IPS DF 4.7 (cell line): ENCODE measurements at regions not wholly inside any gene's neighbourhood (a gene's known extent, or its start where the extent isn't known, plus 50 kb on each side); places are given as distances from the start of the nearest gene placed in this dataset.
A peak's percentile ranks its signal among the peaks of the same experiment; 100 is the strongest.
"Not testable (repeated sequence)": the region's sequence is repeated elsewhere in the genome, so short reads cannot be mapped to it uniquely, and the experiment has no call there.

ENCODE experiments used
- DNase-seq: peaks from one replicate; pipeline ENCODE4 v3.0.0-alpha.2; 2013; ENCODE audit warnings: low spot score; ENCODE audit errors: extremely low read depth

GRCh38 chr13:111614613-111615012 lies 294.2 kb downstream of the TEX29 start:
- DNase-seq, result no peak

GRCh38 chr13:111616203-111616602 lies 295.8 kb downstream of the TEX29 start:
- DNase-seq, result no peak

GRCh38 chr13:111620166-111620565 lies 299.7 kb downstream of the TEX29 start:
- DNase-seq, result no peak

DNA sequence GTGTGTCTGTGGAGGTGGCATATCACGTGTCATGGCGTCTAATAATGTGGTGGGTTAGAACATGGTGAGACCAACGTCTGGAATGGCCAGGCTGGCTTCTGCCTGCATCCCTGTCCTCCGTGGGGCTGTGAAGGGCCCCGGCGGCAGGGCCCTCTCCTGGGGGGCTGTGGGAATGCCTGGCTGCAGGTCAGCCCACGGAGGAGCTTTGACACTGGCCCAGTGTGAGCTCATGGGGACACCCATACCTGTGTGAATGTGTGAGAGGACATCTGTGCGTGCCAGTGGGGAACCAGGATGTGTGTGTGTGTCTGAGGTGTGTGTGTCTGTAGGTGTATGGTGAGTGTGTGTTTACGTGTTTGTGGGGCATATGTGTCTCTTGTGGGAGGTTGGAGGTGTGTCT lies 300.1 kb downstream of the TEX29 start:
- DNase-seq, result no peak

- DNase-seq, result no peak
These were observed 300.7 kb downstream of the TEX29 start for GRCh38 chr13:111621164-111621563.

DNA sequence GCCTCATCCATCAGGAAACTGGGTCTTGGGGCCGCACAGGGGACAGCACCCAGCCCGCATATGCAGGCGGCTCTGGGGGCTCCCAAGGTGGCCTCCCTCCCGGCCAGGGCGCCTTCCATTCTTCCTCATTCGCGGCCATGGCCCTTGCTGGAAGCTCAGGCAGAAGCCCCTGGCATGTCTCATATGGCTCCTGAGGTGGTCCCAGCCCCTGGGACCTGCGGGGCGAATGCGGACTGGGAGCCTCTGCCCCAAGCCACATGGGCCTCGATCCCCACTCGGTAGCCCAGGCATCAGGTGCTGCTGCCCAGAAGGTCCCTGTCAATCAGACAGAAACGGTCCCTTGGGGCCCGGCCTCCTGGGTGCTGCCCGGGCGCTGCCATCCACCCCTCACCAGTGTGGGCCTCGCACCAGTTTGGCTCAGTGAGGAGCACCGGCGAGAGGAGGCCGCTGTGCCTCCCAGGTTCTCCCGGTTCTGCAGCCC lies 301.6 kb downstream of the TEX29 start:
- no peak for DNase-seq

DNA sequence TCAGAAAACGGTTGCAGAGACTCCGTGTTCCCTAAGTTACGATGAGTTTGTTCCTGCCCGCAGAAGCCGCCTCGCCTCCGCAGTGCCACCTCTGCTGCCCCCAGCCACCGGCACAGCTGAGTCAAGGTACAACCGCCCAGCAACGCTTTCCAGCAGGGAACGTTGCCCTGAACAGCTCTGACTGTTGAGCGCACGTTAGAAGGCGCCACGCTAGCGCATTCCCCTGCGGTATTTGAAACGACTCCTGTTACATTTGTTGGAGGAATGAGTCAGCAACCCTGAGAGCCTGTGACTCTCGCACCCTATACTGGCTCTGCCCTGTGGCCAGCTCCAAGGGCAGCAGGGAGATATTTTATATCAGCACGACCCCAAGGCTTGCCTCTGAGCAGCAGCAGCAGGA lies 302.8 kb downstream of the TEX29 start:
- DNase-seq, result no peak

- no peak for DNase-seq
These were observed 303.5 kb downstream of the TEX29 start for GRCh38 chr13:111623743-111624505.

- DNase-seq, result no peak
These were observed 305.3 kb downstream of the TEX29 start for GRCh38 chr13:111625526-111626315.

- DNase-seq, result no peak
These were observed 306.2 kb downstream of the TEX29 start for GRCh38 chr13:111626371-111627305.

DNA sequence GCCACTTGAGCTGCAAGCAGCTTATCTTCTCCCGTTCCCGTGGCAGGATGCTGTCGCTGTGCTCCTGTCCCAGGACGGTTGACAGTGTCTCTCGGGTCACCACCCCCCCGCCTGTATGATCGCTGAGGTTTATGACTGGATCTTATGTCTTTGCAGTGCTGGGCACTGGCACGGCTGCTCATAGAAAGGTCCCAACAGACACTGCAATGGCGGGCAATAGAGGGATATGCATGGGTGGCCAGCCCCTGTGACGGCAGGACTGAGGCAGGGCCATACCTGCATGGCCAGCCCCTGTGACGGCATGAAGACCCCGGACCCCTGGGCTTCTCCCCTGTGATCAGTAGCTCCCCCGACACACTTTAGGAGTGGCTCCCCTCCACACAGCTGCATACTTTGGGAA lies 307.2 kb downstream of the TEX29 start:
- DNase-seq, result no peak

- no peak for DNase-seq
These were observed 308.6 kb downstream of the TEX29 start for GRCh38 chr13:111629016-111629415.

- DNase-seq, result no peak
These were observed 309.0 kb downstream of the TEX29 start for GRCh38 chr13:111629457-111629856.

DNA sequence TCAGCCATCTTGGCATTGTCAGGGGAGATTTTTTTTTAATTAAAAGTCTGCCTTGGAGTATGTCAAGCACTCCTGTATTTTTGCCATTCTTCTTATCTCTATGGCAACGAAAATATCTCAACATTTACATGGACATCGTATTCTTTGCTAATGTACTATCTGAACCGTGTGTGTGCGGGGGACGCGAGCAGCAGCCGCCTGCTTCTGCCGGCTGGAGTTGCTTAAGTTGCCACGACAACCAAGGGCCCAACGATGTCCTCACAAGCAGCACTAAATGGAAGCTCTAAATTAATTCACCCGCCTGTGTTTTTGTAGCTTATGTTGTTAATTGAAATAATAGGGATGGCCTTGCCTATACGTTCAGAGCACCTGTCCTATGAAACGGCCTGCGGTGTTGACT lies 309.5 kb downstream of the TEX29 start:
- DNase-seq, result no peak

DNA sequence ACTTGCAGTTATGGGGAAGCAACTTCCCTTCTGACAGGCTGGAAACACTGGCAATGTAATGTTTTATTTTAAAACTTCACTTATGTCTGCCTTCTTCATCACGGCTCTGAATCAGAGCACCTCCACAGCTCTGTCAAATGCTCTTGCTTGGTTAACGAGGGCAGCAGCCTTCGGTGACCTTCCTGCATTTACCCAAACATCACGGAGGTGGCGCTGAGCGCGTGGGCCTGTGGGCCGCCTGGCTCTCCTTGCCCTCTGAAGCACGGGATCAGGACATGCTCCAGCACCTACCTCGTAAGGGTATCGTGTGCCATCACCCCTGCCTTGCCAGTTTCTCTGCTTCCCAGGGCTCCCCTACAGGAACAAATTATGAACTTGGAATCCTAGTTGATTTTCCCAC lies 310.0 kb downstream of the TEX29 start:
- no peak for DNase-seq

DNA sequence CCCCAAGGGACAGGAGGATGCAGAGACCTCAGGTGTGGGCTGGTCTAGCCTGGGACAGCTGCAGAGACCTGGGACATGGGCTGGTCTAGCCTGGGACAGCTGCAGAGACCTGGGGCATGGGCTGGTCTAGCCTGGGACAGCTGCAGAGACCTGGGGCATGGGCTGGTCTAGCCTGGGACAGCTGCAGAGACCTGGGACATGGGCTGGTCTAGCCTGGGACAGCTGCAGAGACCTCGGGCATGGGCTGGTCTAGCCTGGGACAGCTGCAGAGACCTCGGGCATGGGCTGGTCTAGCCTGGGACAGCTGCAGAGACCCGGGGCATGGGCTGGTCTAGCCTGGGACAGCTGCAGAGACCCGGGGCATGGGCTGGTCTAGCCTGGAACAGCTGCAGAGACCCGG lies 310.8 kb downstream of the TEX29 start:
- DNase-seq, result not testable (repeated sequence)

GRCh38 chr13:111632906-111633305 lies 312.5 kb downstream of the TEX29 start:
- DNase-seq, result peak; percentile 46

GRCh38 chr13:111633401-111633800 lies 313.0 kb downstream of the TEX29 start:
- DNase-seq, result no peak

DNA sequence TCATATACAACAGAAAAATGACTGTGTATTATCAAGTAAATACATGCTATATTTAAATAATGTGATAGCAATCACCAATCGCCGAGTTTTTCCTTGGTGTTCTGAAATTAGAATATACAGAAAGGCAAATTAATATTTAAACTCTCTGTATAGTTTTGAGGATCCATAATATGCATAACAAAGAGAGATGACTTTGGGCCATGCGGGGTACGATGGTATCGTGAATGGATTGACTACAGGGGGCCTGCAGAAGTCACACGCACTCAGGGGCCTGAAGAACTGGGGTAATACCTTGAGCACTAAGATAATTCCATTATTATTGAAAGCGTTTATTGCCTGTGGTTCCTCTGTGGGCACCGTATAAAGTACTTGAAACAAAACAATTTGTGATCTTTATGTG lies 314.0 kb downstream of the TEX29 start:
- DNase-seq, result no peak

DNA sequence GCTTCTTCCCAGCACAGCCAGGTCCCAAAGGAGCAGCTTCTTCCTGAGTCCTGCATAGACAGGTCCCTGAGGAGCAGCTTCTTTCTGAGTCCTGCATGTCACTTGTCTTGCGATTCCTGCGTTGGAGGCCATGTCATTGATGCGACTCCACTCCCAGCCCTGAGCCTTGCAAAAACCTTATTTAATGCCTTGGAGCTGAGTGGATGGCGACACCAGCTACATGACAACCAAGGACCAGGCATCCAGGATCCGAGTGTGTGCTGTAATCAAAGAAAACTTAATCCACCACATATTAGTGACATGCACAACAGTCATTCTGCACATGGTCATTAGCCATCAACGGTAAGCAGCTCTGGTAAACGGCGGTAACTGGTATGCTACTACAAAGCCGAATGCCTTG lies 315.8 kb downstream of the TEX29 start:
- no peak for DNase-seq

DNA sequence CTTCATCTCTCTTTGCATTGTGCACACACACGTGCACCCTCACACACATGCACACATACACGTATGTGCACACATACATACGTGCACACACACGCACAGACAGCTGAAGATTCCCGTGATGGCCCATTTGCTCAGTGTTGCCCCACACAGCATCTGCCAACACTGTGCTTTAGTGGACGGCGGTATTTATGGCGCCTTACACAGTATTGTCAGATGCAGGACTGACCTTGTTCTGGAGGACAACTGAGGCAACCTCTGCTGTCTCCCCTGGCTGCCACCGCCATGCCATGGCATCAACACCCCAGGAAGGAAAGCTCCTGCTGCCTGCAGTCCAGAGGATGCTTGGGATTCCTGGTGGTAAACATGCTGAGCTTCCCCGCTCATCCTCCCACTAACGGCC lies 316.4 kb downstream of the TEX29 start:
- no peak for DNase-seq

DNA sequence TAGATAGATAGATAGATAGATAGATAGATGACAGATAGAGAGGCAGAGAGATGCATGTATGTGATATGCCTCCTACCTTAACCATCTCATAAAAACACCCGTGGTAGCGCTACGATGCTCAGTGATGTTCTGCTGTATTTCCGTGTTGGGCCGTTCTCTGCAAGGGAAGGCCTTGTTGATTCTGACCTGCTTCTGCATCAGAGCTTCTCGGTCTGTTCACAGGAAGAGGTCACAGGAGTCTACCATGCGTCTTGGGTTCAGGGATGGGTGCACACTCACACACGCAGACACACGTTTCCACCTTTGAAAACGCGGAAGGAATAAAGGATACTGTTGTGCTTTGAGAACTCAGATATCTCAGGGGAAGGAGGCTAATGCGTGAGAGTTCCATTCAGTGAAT lies 316.9 kb downstream of the TEX29 start:
- no peak for DNase-seq
